Activated CD4-positive, alpha-beta T cell treated with anti-CD3 and anti-CD28 coated beads for 36 hours (primary cell): ENCODE measurements at regions not wholly inside any gene's neighbourhood (a gene's known extent, or its start where the extent isn't known, plus 50 kb on each side); places are given as distances from the start of the nearest gene placed in this dataset.
"Not testable (repeated sequence)": the region's sequence is repeated elsewhere in the genome, so short reads cannot be mapped to it uniquely, and the experiment has no call there.

ENCODE experiments used
- ATAC-seq: fragments of 200-7000 bp; cut with Tn5 transposase; one replicate; pipeline ENCODE4 v1.10.0; 2021; ENCODE audit warnings: mild to moderate bottlenecking, moderate library complexity
- CTCF ChIA-PET: fragments of 350-600 bp; sonication (Branson Sonifier 250); formaldehyde crosslinking; loops from one replicate; lab custom pipeline; 2021; ENCODE audit warnings: antibody characterized with exemption; lab: Charles Lee
- POLR2A ChIA-PET: fragments of 350-600 bp; sonication (Branson Sonifier 250); formaldehyde crosslinking; loops from one replicate; lab custom pipeline; 2021; ENCODE audit warnings: antibody characterized with exemption, inconsistent platforms; lab: Charles Lee
- DNase-seq: peaks from one replicate; pipeline ENCODE4 v3.0.0-alpha.2; 2020
- H3K27ac Mint-ChIP-seq: one replicate; pipeline ENCODE4 v1.8.0; 2021; ENCODE audit warnings: mixed read lengths
- H3K27me3 Mint-ChIP-seq: one replicate; pipeline ENCODE4 v1.8.0; 2021; ENCODE audit warnings: mixed read lengths
- H3K36me3 Mint-ChIP-seq: one replicate; pipeline ENCODE4 v1.8.0; 2021; ENCODE audit warnings: low read depth, mixed read lengths
- H3K4me1 Mint-ChIP-seq: one replicate; pipeline ENCODE4 v1.8.0; 2021; ENCODE audit warnings: mixed read lengths
- H3K4me3 Mint-ChIP-seq: one replicate; pipeline ENCODE4 v1.8.0; 2021; ENCODE audit warnings: mild to moderate bottlenecking, moderate library complexity, mixed read lengths
- H3K9me3 Mint-ChIP-seq: one replicate; pipeline ENCODE4 v1.8.0; 2021; ENCODE audit warnings: low read depth, mixed read lengths
- intact Hi-C, 2 experiments: fragments of 100-400 bp; cut with DNase I in 1 of 2; cut with micrococcal nuclease in 1 of 2; formaldehyde crosslinking; loops; one replicate each; pipeline versions ENCODE4 v1.14.2 to v1.15.1; 2022 to 2024; cut with DNase I, micrococcal nuclease

GRCh38 chr5:9781275-9781674 is 151.1 kb upstream of the TAS2R1 start:
- DNase-seq (no peak), ATAC-seq (no peak)
- ChIA-PET CTCF (no interaction called here), POLR2A (no interaction called here)
- Mint-ChIP-seq H3K4me1 (no peaks in the 10 kb centered on the region), H3K36me3 (no peaks in the 10 kb centered on the region), H3K9me3 (peaks cover 7% of the 10 kb centered on the region), H3K27me3 (peaks cover 2% of the 10 kb centered on the region), H3K27ac (no peak overlapping the region), H3K4me3 (no peak overlapping the region)
- intact Hi-C loops = no loop called here

GRCh38 chr5:9780501-9780900 is 150.3 kb upstream of the TAS2R1 start:
- peaks cover 7% of the 10 kb centered on the region for H3K9me3 Mint-ChIP-seq
- H3K4me3 Mint-ChIP-seq = no peak overlapping the region
- no peak overlapping the region for H3K27ac Mint-ChIP-seq
- H3K27me3 Mint-ChIP-seq = peaks cover 2% of the 10 kb centered on the region
- ChIA-PET CTCF (no interaction called here), POLR2A (no interaction called here)
- no peaks in the 10 kb centered on the region for H3K4me1 Mint-ChIP-seq
- no peak for DNase-seq
- no peak for ATAC-seq
- intact Hi-C loops = no loop called here
- no peaks in the 10 kb centered on the region for H3K36me3 Mint-ChIP-seq

GRCh38 chr5:9776525-9776924 is 146.4 kb upstream of the TAS2R1 start:
- ChIA-PET CTCF (no interaction called here), POLR2A (no interaction called here)
- peaks cover 7% of the 10 kb centered on the region for H3K9me3 Mint-ChIP-seq
- no peaks in the 10 kb centered on the region for H3K36me3 Mint-ChIP-seq
- intact Hi-C loops = no loop called here
- DNase-seq (no peak), ATAC-seq (no peak)
- H3K4me1 Mint-ChIP-seq = no peaks in the 10 kb centered on the region
- no peaks in the 10 kb centered on the region for H3K27me3 Mint-ChIP-seq
- H3K27ac Mint-ChIP-seq = no peak overlapping the region
- H3K4me3 Mint-ChIP-seq = no peak overlapping the region

- DNase-seq (no peak), ATAC-seq (no peak)
- ChIA-PET CTCF (no interaction called here), POLR2A (no interaction called here)
- Mint-ChIP-seq H3K4me3 (no peak overlapping the region), H3K4me1 (no peaks in the 10 kb centered on the region), H3K36me3 (no peaks in the 10 kb centered on the region), H3K9me3 (peaks cover under 1% of the 10 kb centered on the region), H3K27ac (no peak overlapping the region), H3K27me3 (no peaks in the 10 kb centered on the region)
- intact Hi-C loops = no loop called here
Measured at GRCh38 chr5:9775339-9775738, 145.2 kb upstream of the TAS2R1 start.

GRCh38 chr5:9774472-9775079 is 144.4 kb upstream of the TAS2R1 start:
- POLR2A ChIA-PET = interaction anchor here (0.6 kb wide), 1 partner anchor 149 kb away, joined by 3 read pairs; no protein-coding TSS in a partner anchor
- no peaks in the 10 kb centered on the region for H3K9me3 Mint-ChIP-seq
- H3K27ac Mint-ChIP-seq = no peak overlapping the region
- intact Hi-C loops = no loop called here
- no peak overlapping the region for H3K4me3 Mint-ChIP-seq
- CTCF ChIA-PET = no interaction called here
- H3K27me3 Mint-ChIP-seq = no peaks in the 10 kb centered on the region
- H3K36me3 Mint-ChIP-seq = no peaks in the 10 kb centered on the region
- ATAC-seq (no peak), DNase-seq (no peak)
- no peaks in the 10 kb centered on the region for H3K4me1 Mint-ChIP-seq

- ChIA-PET POLR2A (no interaction called here), CTCF (no interaction called here)
- no peak overlapping the region for H3K4me3 Mint-ChIP-seq
- intact Hi-C loops = no loop called here
- no peaks in the 10 kb centered on the region for H3K27me3 Mint-ChIP-seq
- no peak for DNase-seq
- H3K36me3 Mint-ChIP-seq = no peaks in the 10 kb centered on the region
- H3K9me3 Mint-ChIP-seq = peaks cover 7% of the 10 kb centered on the region
- H3K27ac Mint-ChIP-seq = no peak overlapping the region
- ATAC-seq = no peak
- H3K4me1 Mint-ChIP-seq = no peaks in the 10 kb centered on the region
Measured at GRCh38 chr5:9771079-9771478, 140.9 kb upstream of the TAS2R1 start.

- H3K27ac Mint-ChIP-seq = no peak overlapping the region
- no peaks in the 10 kb centered on the region for H3K4me1 Mint-ChIP-seq
- ChIA-PET POLR2A (no interaction called here), CTCF (interaction anchor here (0.8 kb wide), 1 partner anchor 9 kb away, joined by 3 read pairs; no protein-coding TSS in a partner anchor)
- no peak overlapping the region for H3K4me3 Mint-ChIP-seq
- no peaks in the 10 kb centered on the region for H3K36me3 Mint-ChIP-seq
- DNase-seq (no peak), ATAC-seq (no peak)
- H3K9me3 Mint-ChIP-seq = peaks cover 7% of the 10 kb centered on the region
- no peaks in the 10 kb centered on the region for H3K27me3 Mint-ChIP-seq
- intact Hi-C loops = no loop called here
Measured at GRCh38 chr5:9766581-9766980, 136.4 kb upstream of the TAS2R1 start.

- ATAC-seq = no peak
- Mint-ChIP-seq H3K27me3 (no peaks in the 10 kb centered on the region), H3K27ac (no peak overlapping the region), H3K36me3 (no peaks in the 10 kb centered on the region), H3K4me1 (no peaks in the 10 kb centered on the region), H3K4me3 (no peak overlapping the region), H3K9me3 (peaks cover 7% of the 10 kb centered on the region)
- intact Hi-C loops = no loop called here
- POLR2A ChIA-PET = no interaction called here
- DNase-seq = no peak
- CTCF ChIA-PET = no interaction called here
Measured at GRCh38 chr5:9765419-9766140, 135.4 kb upstream of the TAS2R1 start.

- Mint-ChIP-seq H3K36me3 (no peaks in the 10 kb centered on the region), H3K9me3 (no peaks in the 10 kb centered on the region), H3K27me3 (no peaks in the 10 kb centered on the region), H3K4me3 (no peak overlapping the region), H3K4me1 (no peaks in the 10 kb centered on the region), H3K27ac (no peak overlapping the region)
- intact Hi-C loops = no loop called here
- ATAC-seq (no peak), DNase-seq (no peak)
- ChIA-PET POLR2A (no interaction called here), CTCF (no interaction called here)
Measured at GRCh38 chr5:9761706-9762105, 131.6 kb upstream of the TAS2R1 start.

GRCh38 chr5:9752670-9753069 is 122.5 kb upstream of the TAS2R1 start:
- H3K4me1 Mint-ChIP-seq, intact Hi-C loops, H3K4me3 Mint-ChIP-seq, H3K27ac Mint-ChIP-seq, H3K9me3 Mint-ChIP-seq, H3K36me3 Mint-ChIP-seq, H3K27me3 Mint-ChIP-seq, DNase-seq, POLR2A ChIA-PET, ATAC-seq, CTCF ChIA-PET: not testable (repeated sequence)

GRCh38 chr5:9743507-9743906 is 113.4 kb upstream of the TAS2R1 start:
- H3K9me3 Mint-ChIP-seq = peaks cover 6% of the 10 kb centered on the region
- H3K4me1 Mint-ChIP-seq = no peaks in the 10 kb centered on the region
- H3K36me3 Mint-ChIP-seq = no peaks in the 10 kb centered on the region
- no peak overlapping the region for H3K27ac Mint-ChIP-seq
- POLR2A ChIA-PET = no interaction called here
- ATAC-seq (no peak), DNase-seq (no peak)
- intact Hi-C loops = no loop called here
- CTCF ChIA-PET = no interaction called here
- H3K4me3 Mint-ChIP-seq = no peak overlapping the region
- no peaks in the 10 kb centered on the region for H3K27me3 Mint-ChIP-seq

GRCh38 chr5:9742848-9743247 is 112.7 kb upstream of the TAS2R1 start:
- ChIA-PET CTCF (no interaction called here), POLR2A (no interaction called here)
- intact Hi-C loops = no loop called here
- no peak for DNase-seq
- Mint-ChIP-seq H3K9me3 (peaks cover 4% of the 10 kb centered on the region), H3K27ac (no peak overlapping the region), H3K4me3 (no peak overlapping the region), H3K4me1 (no peaks in the 10 kb centered on the region), H3K27me3 (no peaks in the 10 kb centered on the region), H3K36me3 (no peaks in the 10 kb centered on the region)
- no peak for ATAC-seq
